ENCODE measurements at regions not wholly inside any gene's neighbourhood (a gene's known extent, or its start where the extent isn't known, plus 50 kb on each side); places are given as distances from the start of the nearest gene placed in this dataset.

DNA sequence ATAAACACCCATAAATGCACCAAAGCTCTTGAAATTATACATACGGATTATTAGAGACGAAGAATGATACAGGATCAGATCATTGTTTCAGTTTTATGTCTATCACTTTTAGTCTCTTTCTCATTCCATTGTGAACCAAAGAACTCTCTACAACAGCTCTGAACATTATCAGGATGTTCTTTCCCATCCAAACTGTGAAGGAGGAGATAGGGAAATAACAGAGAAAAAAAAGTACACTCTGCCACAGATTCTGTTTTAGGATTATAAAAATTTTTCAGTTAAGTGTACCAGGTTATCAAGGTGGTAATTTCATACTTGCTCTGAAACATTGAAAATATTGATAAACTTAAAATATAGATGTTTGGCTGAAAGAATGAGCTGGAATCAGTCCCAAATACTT is 270.9 kb downstream of the MZT1 start:
- no peak for DNase-seq

DNA sequence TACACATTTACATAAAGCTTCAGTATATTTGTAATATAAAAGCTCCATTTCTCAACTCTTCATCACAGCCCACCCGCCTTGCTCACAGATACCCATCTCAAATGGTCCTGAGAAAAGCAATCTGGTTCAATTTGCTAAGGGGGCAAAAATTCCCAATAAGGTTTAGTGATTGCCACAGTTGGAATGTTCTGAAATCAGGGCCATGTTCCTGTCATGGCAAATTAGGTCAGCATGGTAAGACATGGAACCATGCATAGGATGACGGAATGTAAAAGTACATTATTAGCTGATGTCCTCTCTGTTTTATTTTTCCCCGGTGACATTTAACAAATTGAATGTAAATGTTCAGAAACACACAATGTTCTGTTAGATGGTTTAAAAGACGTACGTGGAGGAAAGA is 274.3 kb downstream of the MZT1 start:
- no peak for DNase-seq

DNA sequence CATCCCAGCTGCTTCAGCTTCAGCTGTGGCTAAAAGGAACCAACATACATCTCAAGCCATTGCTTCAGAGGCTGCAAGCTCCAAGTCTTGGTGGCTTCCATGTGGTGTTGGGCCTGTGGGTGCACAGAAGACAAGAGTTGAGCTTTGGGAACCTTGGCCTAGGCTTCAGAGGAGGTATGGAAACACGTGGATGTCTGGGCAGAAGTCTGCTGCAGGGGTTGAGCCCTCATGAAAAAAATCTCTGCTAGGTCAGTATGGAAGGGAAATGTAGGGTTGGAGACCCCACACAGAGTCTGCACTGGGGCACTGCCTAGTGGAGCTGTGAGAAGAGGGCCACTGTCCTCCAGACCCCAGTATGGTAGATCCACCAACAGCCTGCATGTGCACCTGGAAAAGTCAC is 279.3 kb downstream of the MZT1 start:
- DNase-seq = no peak

DNA sequence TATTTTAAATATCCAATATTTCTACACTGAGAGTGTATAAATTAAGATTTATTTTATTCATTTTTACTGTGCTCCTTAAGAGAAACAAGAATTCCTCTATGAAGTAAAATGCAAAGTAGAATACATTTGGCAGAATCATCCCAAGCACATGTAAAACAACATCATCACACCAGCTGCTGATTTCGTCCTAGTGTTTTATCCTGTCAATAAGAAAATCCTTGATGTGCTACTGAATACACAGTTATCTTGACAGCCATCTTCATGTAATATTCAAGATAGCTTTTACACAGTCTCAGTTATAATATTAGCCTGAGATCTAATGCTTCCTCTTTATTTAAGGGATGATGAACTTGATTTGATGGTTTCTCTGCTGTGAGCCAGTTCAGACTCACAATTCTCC is 282.4 kb downstream of the MZT1 start:
- no peak for DNase-seq

DNA sequence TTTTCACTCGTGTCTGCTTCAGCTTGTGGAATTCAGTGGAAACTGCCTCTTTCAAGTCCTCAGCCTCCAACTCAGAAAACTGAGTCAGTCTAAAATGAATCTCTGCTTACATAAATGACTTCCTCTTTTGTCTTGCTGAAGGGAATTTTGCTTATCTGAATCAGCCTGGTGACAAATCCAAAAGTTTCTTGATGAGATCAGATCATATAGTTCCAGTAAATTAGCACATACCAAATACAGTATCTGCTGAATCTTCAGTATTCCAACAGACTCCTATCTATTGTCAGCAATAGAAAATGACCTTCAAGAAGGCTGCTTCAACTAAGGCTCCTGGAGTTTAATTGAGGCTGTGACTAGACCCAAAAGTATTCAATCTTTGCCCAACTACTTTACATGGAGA is 290.0 kb downstream of the MZT1 start:
- DNase-seq = peak in 1 of 56 donors; percentile 0

DNA sequence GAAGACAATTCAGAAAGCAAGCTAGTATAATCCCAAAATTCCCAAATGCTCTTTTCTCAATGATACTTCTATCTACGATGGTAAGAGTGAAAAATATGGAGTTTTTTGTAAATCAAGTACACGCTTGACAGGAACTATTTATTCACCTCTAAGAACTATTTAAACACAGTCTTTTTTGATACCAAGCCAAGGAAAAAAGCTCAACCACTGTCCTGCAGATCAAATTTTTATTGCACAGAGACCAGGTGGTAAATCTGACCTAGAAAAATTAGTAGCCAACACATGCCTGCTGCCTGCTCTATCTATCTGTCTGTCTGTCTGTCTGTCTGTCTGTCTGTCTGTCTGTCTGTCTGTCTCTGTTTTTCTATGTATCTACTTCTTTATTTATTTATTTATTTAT is 292.2 kb downstream of the MZT1 start:
- no peak for DNase-seq

DNA sequence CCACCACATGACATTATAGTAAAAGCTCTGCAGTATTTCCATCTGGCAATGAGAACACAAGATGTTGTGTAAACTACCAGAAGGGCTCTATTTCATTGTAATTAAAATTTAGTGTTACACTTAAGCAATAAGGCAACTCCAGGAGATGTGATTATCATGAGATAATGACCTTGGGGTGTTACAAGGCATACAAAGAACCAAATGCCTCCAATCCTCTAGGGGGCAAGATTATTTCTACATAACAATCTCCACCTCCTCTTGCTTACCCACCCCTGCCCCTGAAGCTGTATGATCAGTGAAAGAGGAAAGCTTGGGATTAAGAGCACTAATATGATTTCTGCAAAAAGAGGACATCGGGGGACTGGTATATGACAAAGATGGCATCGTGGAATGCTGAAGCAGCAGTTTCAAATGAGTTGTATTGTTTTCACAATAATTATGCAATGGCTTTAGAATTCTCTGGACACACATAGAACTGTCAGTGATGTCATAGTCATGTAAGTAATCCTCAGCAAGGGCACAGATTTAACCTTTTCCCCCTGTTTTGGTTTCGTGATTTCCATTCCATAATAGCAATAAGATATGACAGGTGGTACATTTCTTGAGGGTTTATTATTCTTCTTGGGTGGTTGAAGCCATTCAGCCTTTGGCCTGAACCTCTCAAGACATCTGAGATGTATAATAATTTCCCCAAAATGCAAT is 295.3 kb downstream of the MZT1 start:
- no peak for DNase-seq

DNA sequence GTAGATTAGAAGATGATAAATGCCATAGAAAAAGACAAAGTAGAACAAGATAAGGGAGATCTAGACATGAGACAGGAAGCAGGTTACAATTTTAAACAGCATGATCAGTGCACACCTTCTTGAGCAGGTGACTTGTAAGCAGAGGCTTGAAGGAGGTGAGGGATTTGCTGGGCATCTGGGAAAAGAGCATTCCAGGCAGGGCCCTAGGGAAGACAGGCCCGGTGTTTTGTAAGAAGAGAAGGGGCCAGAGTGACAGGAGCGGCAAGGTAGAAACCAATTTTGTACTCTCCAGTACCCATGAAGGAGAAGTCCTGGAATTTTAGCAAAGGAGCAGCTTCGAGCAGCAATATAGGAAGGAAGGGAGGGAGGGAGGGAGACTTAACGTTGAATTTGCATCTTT is 296.5 kb downstream of the MZT1 start:
- DNase-seq = no peak

DNA sequence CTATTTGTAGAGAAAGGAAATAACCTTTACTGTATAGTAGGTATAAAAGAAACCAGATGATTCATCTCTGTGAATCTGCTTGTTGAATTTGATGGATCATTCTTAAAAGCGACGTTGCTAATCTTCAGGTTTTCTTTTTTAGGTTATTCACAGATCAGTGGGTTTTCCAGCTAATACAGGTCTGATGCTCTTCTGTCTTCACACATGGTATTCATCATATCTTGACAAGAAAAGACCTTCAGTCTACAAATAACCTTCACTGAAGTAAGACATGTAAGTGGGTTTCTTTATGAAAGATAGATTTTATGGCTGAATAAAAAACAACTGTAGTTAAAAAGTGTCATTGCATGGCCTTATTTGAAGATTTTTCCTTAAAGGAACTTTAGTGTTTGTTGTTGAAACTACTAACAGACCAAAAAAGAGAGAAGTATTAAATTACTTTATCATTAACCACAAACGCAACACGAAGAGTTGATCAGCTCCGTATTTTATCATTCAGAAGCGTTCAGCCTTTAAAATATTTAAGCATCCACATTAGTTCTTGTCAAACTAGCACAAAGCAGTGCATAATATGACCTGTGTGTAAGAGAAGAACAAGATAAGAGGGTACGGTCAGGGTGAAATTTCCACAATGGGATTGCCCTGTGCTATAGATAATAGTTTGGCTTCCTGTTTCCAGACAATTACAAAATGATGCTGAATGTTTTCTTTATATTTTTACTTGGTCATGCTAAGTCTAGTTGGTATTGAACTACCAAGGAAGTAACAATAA is 299.5 kb downstream of the MZT1 start:
- DNase-seq = no peak

DNA sequence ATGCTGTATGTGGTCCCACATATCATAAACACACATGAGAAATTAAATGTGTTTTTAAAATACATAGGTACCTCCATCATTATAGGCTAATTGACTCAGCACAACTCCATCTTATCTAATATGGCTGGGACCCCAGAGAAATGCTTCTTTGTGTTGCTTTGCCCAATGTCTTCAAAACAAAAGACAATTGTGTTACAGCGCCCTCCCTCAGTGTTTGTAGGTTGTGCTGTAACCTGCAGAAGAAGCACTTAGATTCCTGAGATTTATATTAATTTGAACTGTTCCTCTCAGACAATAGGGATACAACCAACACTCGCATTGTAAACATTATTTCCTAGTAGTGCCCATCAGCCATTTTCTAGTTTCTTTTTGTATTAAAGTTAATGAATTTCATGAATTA is 303.4 kb downstream of the MZT1 start:
- DNase-seq = no peak

DNA sequence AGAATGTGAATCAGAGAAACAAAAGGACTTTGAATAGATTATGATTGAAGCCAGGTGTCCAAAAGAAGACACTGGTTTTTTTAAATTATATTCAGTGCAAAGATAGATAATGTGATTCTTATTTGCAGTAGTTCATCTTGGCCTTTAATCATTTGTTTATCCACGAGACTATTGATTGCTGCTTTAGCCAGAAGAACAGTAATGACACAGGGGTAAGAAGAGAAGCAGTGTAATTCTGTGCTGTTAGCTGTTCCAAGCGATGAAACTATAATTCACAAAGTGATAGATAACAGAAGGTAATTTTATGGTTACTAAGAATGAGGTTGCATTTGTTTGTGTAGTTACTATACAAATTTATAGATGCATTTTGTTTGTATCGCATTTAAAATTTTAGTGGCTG is 311.6 kb downstream of the MZT1 start:
- DNase-seq = no peak

DNA sequence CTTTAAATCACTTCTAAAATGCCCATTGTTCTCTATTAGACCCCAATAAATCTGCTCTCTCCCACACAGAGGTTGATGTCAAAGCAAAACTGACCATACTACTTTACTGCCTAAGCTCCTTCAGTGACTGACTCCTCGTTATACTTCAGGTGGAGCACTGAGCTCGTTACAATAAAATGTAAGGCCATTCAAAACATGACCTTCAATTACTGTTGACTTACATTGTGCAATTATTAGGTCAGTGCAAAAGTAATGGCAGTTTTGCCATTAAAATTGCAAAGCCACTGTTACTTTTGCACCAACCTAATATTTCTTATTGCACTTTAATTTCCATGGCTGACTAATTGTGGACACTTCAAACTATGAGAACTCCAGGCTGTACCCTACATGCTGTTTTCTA is 314.9 kb downstream of the MZT1 start:
- no peak for DNase-seq

DNA sequence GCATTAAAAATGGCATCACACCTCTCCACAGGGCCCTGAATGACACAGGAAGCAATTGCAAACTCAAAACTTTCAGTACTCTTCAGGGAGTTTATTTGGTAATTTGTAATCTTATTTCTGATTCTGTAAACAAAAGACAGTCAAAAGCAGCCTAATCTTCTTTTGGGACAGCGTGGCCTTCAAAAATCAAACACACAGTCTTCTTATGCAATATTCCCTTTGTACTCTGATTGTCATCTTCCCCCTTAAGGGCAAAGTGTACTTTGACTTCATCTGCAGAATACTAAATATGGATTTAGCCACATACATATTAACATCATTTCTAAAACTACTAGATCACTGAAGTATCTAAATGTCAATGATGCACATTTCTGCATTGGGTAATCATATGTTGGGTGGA is 322.0 kb downstream of the MZT1 start:
- no peak for DNase-seq

DNA sequence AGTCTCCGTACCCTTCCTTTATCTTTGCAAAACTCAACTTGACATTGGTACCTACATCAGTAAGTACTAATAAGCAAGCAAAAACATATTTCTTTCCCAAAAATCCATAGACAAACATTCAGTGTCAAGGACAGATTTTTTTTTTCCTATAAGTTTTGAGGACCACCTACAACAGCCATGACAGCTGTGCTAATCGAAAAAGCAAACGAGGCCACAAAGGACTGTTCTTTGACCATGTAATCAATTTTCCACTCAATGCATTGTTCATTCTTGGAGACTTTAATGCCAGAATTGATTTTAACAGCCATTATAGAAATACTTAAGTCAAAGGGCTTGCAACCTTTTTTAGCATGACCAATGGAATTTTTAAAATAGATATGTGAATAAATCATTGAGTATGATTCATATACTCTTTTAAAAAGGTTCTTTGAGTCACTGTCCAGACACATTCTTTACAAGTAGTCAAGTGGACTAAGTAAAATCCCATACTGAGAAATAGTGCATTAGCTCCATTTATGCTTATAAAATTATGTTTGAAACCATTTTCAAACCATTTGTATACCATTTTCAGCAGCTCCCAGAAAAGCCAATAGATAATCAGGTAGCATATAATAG is 323.9 kb downstream of the MZT1 start:
- no peak for DNase-seq

DNA sequence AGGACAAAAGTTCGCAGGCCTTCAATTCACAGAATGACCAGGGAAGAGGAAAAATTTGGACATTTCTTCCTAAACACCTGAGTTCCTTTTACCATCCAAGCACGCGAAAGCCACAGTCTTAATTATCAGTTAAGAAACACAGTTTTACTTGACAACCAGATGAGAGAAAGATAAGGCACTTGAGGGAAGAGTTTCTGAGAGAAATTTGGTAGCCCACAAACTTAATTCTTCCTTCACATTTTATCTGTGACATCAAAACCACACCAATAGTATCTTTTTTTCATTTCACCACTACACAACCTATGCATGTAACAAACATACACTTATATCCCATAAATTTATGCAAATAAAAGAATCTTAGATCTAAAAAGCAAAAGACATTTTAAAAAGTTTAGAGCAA is 326.6 kb downstream of the MZT1 start:
- no peak for DNase-seq

DNA sequence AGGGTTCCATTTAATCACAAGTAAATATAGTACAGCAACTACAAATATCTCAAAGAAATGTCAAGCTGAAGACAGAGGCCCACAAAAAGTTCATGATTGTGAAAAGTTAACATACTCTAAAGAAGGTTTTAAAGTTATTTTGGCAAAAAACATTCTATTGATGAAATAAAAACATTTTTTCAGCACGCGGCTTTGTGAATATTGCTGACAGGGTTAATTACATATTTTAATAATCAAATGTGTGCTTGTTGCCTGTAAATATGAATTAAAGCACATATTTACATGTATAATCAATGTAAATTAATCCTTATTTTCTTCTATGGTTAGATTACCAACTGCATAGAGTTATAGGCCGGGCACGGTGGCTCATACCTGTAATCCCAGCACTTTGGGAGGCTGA is 328.1 kb downstream of the MZT1 start:
- no peak for DNase-seq

DNA sequence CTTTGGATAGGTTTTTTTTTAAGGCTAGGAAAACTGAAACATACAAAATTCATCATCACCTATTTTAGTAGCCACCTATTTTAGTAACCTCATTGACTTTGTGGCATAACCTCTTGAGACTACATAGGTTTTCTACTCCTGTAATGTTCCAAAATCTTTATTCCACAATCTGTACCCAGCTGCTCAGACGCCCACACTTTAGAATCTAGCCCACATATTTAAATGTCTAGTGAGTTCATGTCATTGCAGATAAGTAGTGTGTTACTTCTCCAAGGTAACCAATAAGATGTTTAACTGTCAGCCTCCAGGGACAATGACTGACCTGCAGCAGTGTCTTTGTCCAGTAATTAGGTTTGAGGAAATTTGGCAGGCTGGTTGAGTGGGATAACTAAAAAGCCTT is 330.2 kb downstream of the MZT1 start:
- peak in 1 of 56 donors; percentile 0 for DNase-seq

DNA sequence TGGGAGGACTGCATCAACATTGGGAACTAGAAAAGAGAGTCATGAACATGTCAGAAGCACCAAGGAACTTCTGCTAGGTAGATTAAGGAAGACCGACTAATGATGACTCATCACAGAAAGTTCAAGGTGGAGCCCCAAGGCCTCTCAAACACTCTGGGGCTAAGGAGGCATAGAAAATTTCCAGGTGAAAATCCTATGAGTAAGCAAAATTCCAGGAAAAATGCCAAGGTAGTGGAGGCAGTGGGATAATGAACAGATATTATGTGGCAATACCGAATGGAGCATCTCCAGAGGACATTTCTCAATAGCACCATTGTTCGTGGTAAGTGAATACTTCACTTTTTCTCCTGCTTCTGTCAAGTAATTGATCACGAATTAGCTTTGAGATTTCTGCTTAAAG is 336.5 kb downstream of the MZT1 start:
- no peak for DNase-seq

DNA sequence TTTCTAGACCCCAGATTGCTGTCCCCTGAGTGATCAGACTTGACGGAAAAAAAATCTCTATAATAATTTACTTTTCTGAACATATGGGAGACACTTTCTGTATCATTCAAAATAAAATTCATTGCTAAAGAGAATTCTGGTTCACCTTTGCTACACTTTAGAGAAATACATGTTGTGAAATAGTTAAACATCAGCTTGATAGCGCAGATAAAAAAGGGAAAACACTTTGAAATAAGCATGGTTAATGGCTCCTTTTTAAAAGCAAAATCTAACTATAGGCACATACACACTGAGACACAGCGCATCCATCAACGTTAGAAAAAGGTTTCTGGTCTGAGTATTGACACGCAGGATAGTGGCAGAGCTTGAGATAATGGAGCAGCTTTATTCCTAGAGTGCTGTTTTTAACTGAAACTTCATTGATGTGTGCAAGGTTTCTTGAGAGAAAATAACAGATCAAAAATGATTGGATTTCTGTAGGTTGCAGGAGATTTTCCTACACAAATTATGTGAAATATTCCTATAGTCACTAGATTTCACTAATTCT is 341.2 kb downstream of the MZT1 start:
- no peak for DNase-seq

DNA sequence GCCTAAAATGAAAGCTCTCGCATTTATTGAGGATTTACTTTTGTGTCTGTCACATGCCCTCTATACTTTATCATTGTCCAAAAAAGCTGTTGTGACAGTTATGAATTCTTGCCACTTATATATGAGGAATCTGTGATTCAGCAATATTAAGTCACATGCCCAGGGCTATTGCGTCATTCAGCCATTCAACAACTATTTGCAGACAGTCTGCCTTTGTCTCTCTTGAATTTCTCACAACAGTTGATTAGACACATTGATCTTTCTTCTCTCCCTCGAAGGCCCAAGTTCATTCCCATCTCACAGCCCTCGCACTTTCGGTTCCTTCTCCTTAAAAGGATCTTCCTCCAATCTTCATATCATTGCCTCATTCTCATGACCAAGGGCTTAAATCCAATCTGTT is 342.6 kb downstream of the MZT1 start:
- no peak for DNase-seq

DNA sequence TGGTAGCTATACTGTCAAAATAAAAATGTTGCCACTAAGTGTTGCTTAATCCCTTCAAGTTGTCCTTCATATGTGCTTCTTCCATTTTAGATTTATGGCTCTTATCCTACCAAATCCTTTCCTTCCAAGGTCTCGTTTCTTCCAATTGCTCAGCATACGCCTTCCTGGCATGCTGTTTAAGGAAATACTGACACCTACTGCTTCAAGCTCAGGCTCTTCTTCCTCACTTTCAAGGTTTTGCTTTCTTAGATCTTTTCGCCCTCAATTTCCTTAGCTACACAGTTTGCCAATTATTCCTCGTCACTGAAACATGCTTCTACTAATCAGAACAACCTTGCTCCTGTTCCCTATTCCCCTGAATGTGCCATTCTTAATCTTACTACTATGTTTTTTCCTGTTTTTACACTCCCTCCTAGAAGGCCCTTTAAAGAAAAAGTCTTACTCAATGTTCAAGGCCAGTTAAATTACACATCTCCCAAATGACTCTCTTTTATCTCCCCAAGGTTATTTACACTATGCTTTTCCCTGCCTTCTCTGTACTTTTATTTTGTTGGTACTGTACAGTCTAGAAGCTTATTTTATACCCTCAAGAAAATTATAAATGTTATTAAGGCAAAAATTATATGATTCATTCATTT is 343.1 kb downstream of the MZT1 start:
- no peak for DNase-seq

DNA sequence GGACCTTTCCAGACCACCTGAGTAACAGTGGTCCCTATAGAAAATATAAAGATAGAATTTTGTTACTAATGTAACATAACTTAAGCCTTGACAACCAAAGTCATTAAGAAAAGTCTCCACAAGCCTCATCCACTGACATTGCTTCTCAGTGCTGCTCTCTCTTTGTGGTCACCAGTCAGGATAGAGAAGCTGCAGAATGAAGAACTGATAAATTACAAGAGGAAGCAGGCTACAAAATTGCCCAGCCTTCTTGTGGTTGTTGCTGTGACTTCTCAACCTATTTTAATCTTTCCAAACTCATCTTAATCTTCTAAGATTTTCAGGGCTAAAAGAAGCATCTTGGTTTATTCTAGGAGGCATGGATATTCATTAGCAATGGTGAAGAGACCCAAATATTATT is 343.8 kb downstream of the MZT1 start:
- no peak for DNase-seq

Data from nucleus accumbens (tissue), 56 donors.